Astrocyte (in vitro differentiated cells and primary cell): ENCODE measurements at regions not wholly inside any gene's neighbourhood (a gene's known extent, or its start where the extent isn't known, plus 50 kb on each side); places are given as distances from the start of the nearest gene placed in this dataset.

Experiments used
- CTCF ChIP-seq: IDR thresholded peaks from 2 replicates; pipeline ENCODE4 v1.5.1; 2011; ENCODE audit warnings: low read depth, mild to moderate bottlenecking, inconsistent platforms, low read length, moderate library complexity; ENCODE audit not compliant: insufficient read depth
- EZH2 ChIP-seq: IDR thresholded peaks from 2 replicates; pipeline ENCODE4 v1.6.1; 2012; ENCODE audit warnings: mild to moderate bottlenecking, low read length, inconsistent platforms; ENCODE audit not compliant: insufficient read depth

GRCh38 chr11:116656011-116656410, 116.8 kb downstream of the BUD13 start:
- TF ChIP-seq CTCF (no peak), EZH2 (no peak)
